HepG2 (cell line): ENCODE measurements at regions not wholly inside any gene's neighbourhood (a gene's known extent, or its start where the extent isn't known, plus 50 kb on each side); places are given as distances from the start of the nearest gene placed in this dataset.
A peak's percentile ranks its signal among the peaks of the same experiment; 100 is the strongest.

ENCODE experiments used
- ATAC-seq: fragments of 200-7000 bp; cut with Tn5 transposase; 3 replicates; pipeline ENCODE4 v1.9.1; 2020; ENCODE audit warnings: mild to moderate bottlenecking, moderate library complexity
- BruUV-seq: library from RNA; stranded (reverse); fragments of 400-500 nt; replicated peaks from 2 replicates; lab custom pipeline; 2021; lab: Mats Ljungman, UMichigan
- CTCF ChIA-PET: fragments of 300-600 bp; formaldehyde crosslinking; extraction: SDS; loops from one replicate; lab custom pipeline; 2021; ENCODE audit warnings: low total read pairs, inconsistent platforms, low intra/inter-chr PET ratio; lab: Yijun Ruan, JAX
- POLR2A ChIA-PET: fragments of 350-600 bp; sonication (Branson Sonifier 250); formaldehyde crosslinking; loops from one replicate; lab custom pipeline; 2020; ENCODE audit warnings: antibody characterized with exemption, inconsistent platforms; lab: Yijun Ruan, JAX
- DNase-seq: peaks from one replicate; pipeline ENCODE4 v3.0.0-alpha.2; 2015; ENCODE audit warnings: low spot score
- FAIRE-seq: peaks from 3 replicates; lab custom pipeline; 2011; peaks lifted over from hg19 to GRCh38; lab: Jason Lieb, UNC
- H2AFZ ChIP-seq: one replicate; pipeline ENCODE4 v1.6.1; 2011; ENCODE audit warnings: low read length, inconsistent platforms
- H3K27ac ChIP-seq: fragments of 300-600 bp; 3 replicates; pipeline ENCODE4 v1.8.0; 2011; ENCODE audit warnings: mixed run types, mild to moderate bottlenecking, mixed read lengths, low read length, inconsistent platforms; ENCODE audit not compliant: insufficient read depth; ENCODE audit errors: extremely low read length
- H3K27me3 ChIP-seq, 2 experiments: fragments of 200-600 bp in 1 of 2; 2 replicates in 1 of 2; 3 replicates in 1 of 2; pipeline versions ENCODE4 v1.6.0 to v1.8.0; 2011; ENCODE audit warnings: low read length in 2 of 2, mild to moderate bottlenecking in 2 of 2, moderate library complexity in 2 of 2, inconsistent platforms in 1 of 2; ENCODE audit not compliant: insufficient read depth in 2 of 2, control insufficient read depth in 1 of 2
- H3K36me3 ChIP-seq, 2 experiments: fragments of 200-600 bp in 1 of 2; replicated peaks in 1 of 2; 2 replicates in 1 of 2; 3 replicates in 1 of 2; pipeline versions ENCODE4 v1.5.1 to v1.8.0; 2011; ENCODE audit warnings: low read length in 2 of 2, inconsistent platforms in 1 of 2; ENCODE audit not compliant: insufficient read depth in 2 of 2, control insufficient read depth in 1 of 2
- H3K4me1 ChIP-seq: 2 replicates; pipeline ENCODE4 v1.5.1; 2012; ENCODE audit warnings: low read length, inconsistent platforms; ENCODE audit not compliant: insufficient read depth
- H3K4me2 ChIP-seq: 2 replicates; pipeline ENCODE4 v1.6.0; 2011; ENCODE audit warnings: low read depth, low read length, inconsistent platforms
- H3K4me3 ChIP-seq, 3 experiments: fragments of 200-600 bp in 1 of 3; sonication (generic), shearing (Covaris generic) in 1 of 3; replicated peaks in 1 of 3; 2 replicates each; pipeline ENCODE4 v1.5.1; 2011 to 2016; ENCODE audit warnings: low read length in 3 of 3, inconsistent platforms in 2 of 3, low read depth in 2 of 3, mild to moderate bottlenecking in 2 of 3, control low read depth in 1 of 3, mixed read lengths in 1 of 3; ENCODE audit not compliant: insufficient read depth in 1 of 3
- H3K79me2 ChIP-seq: one replicate; pipeline ENCODE4 v1.6.1; 2011; ENCODE audit warnings: low read length, inconsistent platforms; ENCODE audit not compliant: insufficient read depth
- H3K9ac ChIP-seq: 2 replicates; pipeline ENCODE4 v1.6.0; 2011; ENCODE audit warnings: mild to moderate bottlenecking, low read depth, low read length, inconsistent platforms; ENCODE audit not compliant: insufficient read depth
- H3K9me3 ChIP-seq: 2 replicates; pipeline ENCODE4 v1.5.1; 2012; ENCODE audit warnings: mild to moderate bottlenecking, low read length
- H4K20me1 ChIP-seq: 2 replicates; pipeline ENCODE4 v1.6.0; 2011; ENCODE audit warnings: inconsistent platforms, mild to moderate bottlenecking, low read length, moderate library complexity; ENCODE audit not compliant: insufficient read depth
- AGO2 ChIP-seq: fragments of 200-400 bp; formaldehyde crosslinking; optimal IDR thresholded peaks from 2 replicates; pipeline ENCODE3; 2017; ENCODE audit warnings: mild to moderate bottlenecking, low read depth, low read length, moderate library complexity
- ARNTL ChIP-seq: sonication (generic); formaldehyde crosslinking; IDR thresholded peaks from 2 replicates; pipeline ENCODE4 v1.4.0; 2020; ENCODE audit warnings: mild to moderate bottlenecking, missing genetic modification reagents
- HOXA5 ChIP-seq: sonication (generic); formaldehyde crosslinking; IDR thresholded peaks from 2 replicates; pipeline ENCODE4 v1.4.0; 2020; ENCODE audit warnings: missing genetic modification reagents
- MAFF ChIP-seq: IDR thresholded peaks from 2 replicates; pipeline ENCODE4 v1.6.1; 2011; ENCODE audit warnings: low read depth, low read length, improper control_type of control experiment
- MAFK ChIP-seq, 2 experiments: IDR thresholded peaks in 1 of 2; conservative IDR thresholded peaks in 1 of 2; 2 replicates each; pipeline ENCODE4 v1.6.1; 2011; ENCODE audit warnings: improper control_type of control experiment in 2 of 2, low read length in 2 of 2
- MIXL1 ChIP-seq: IDR thresholded peaks from 2 replicates; pipeline ENCODE4 v1.6.1; 2016
- PHF21A ChIP-seq: sonication (generic); formaldehyde crosslinking; IDR thresholded peaks from 2 replicates; pipeline ENCODE4 v1.5.0; 2020; ENCODE audit warnings: mild to moderate bottlenecking, missing genetic modification reagents
- PTBP1 ChIP-seq: fragments of 200-400 bp; formaldehyde crosslinking; IDR thresholded peaks from 2 replicates; pipeline ENCODE4 v1.6.1; 2018; ENCODE audit warnings: low read length, low read depth; ENCODE audit not compliant: poor library complexity, severe bottlenecking
- RARG ChIP-seq: sonication (generic); formaldehyde crosslinking; IDR thresholded peaks from 2 replicates; pipeline ENCODE4 v1.4.0; 2020; ENCODE audit warnings: low read depth, mild to moderate bottlenecking, missing genetic modification reagents
- SNRNP70 ChIP-seq: fragments of 200-400 bp; formaldehyde crosslinking; IDR thresholded peaks from 2 replicates; pipeline ENCODE4 v1.6.1; 2017; ENCODE audit warnings: mild to moderate bottlenecking, low read depth, low read length, moderate library complexity
- ZC3H13 ChIP-seq: sonication (generic); formaldehyde crosslinking; IDR thresholded peaks from 2 replicates; pipeline ENCODE4 v1.8.1; 2023; ENCODE audit warnings: mild to moderate bottlenecking, missing genetic modification reagents, moderate library complexity
- WGBS: methylation state at CpG from one replicate; pipeline ENCODE4 v1.1.6; 2017; ENCODE audit warnings: low lambda C conversion rate; 5-methylcytosine and 5-hydroxymethylcytosine counted together
- in situ Hi-C: cut with HindIII; loops from 2 replicates; pipeline ENCODE4 v1.10.0; 2017; ENCODE audit warnings: low pct_unique_long_range_greater_than_20kb; ENCODE audit not compliant: extremely low pct_ligation_motif_present
- intact Hi-C: fragments of 100-400 bp; cut with micrococcal nuclease; formaldehyde crosslinking; loops from one replicate; pipeline ENCODE4 v1.10.0; 2022; ENCODE audit not compliant: unreplicated experiment

- ATAC-seq (no peak), DNase-seq (no peak), FAIRE-seq (no peak)
- ChIA-PET POLR2A (no interaction called here), CTCF (no interaction called here)
- in situ Hi-C loops (no loop called here), intact Hi-C loops (no loop called here)
- Histone ChIP-seq H3K27me3 (no peaks in the 10 kb centered on the region; a peak in 1 of 5 replicates), H3K4me2 (no peak overlapping the region), H3K36me3 (no peaks in the 10 kb centered on the region), H4K20me1 (no peaks in the 10 kb centered on the region), H3K4me1 (no peaks in the 10 kb centered on the region), H3K79me2 (no peaks in the 10 kb centered on the region), H2AFZ (no peak overlapping the region), H3K9ac (no peak overlapping the region), H3K27ac (no peak overlapping the region), H3K9me3 (no peaks in the 10 kb centered on the region), H3K4me3 (no peak overlapping the region)
- no peak for TF ChIP-seq PTBP1
- TF ChIP-seq ZC3H13 (CRISPR knock-in tag): no peak
- TF ChIP-seq PHF21A: no peak
- TF ChIP-seq SNRNP70: no peak
- TF ChIP-seq ARNTL (CRISPR knock-in tag): no peak
- BruUV-seq: no TSS peak
These were observed 257.6 kb upstream of the NPY start for GRCh38 chr7:24026351-24026750.

- Histone ChIP-seq H4K20me1 (no peaks in the 10 kb centered on the region), H3K4me1 (no peaks in the 10 kb centered on the region), H3K9me3 (no peaks in the 10 kb centered on the region), H3K27me3 (no peaks in the 10 kb centered on the region; a peak in 1 of 5 replicates), H3K4me3 (no peak overlapping the region), H2AFZ (no peak overlapping the region), H3K4me2 (no peak overlapping the region), H3K36me3 (no peaks in the 10 kb centered on the region), H3K27ac (no peak overlapping the region), H3K79me2 (no peaks in the 10 kb centered on the region), H3K9ac (no peak overlapping the region)
- 0% methylated on average over 1 of the region's 1 CpG for WGBS
- FAIRE-seq: no peak
- ATAC-seq: no peak
- CTCF ChIA-PET: no interaction called here
- POLR2A ChIA-PET: no interaction called here
- intact Hi-C loops: no loop called here
- no TSS peak for BruUV-seq
- TF ChIP-seq MAFK (conservative IDR thresholded peaks at IDR 0.05 in 1 of 2, IDR thresholded peaks at IDR 0.05 in 1 of 2; ENCODE audit: low read length in 2 of 2) (peak in 1 of 2 experiments; percentile 68; a peak in 3 of 4 replicates), AGO2 (no peak), MIXL1 (CRISPR knock-in tag) (no peak), RARG (no peak), MAFF (peak; percentile 59), HOXA5 (CRISPR knock-in tag) (no peak)
- DNase-seq: no peak
- in situ Hi-C loops: no loop called here
These were observed 254.9 kb upstream of the NPY start for GRCh38 chr7:24029068-24029467.
